Smooth muscle cell (in vitro differentiated cells): ENCODE measurements at regions not wholly inside any gene's neighbourhood (a gene's known extent, or its start where the extent isn't known, plus 50 kb on each side); places are given as distances from the start of the nearest gene placed in this dataset. TPM values are rescaled to one million over a fixed set of nuclear protein-coding genes. Genes with fewer than 3 reads are reported as not detected.

ENCODE experiments used
- DNase-seq: peaks from one replicate; lab custom pipeline; 2025; ENCODE audit not compliant: unreplicated experiment; lab: John Stamatoyannopoulos, UW
- H2AFZ ChIP-seq: fragments of 200-600 bp; sonication (generic); 2 replicates; pipeline ENCODE4 v1.6.0; 2016; ENCODE audit warnings: antibody characterized with exemption, low read depth, mild to moderate bottlenecking
- H3F3A ChIP-seq: fragments of 200-600 bp; sonication (generic); 2 replicates; pipeline ENCODE4 v1.6.0; 2017; ENCODE audit warnings: antibody characterized with exemption, low read depth
- H3K27ac ChIP-seq: fragments of 200-600 bp; sonication (generic); 2 replicates; pipeline ENCODE4 v1.5.1; 2016; ENCODE audit warnings: low read depth, mild to moderate bottlenecking
- H3K27me3 ChIP-seq: fragments of 200-600 bp; sonication (generic); 2 replicates; pipeline ENCODE4 v1.6.1; 2016; ENCODE audit warnings: low read depth, mild to moderate bottlenecking
- H3K36me3 ChIP-seq: fragments of 200-600 bp; sonication (generic); 2 replicates; pipeline ENCODE4 v1.5.1; 2016; ENCODE audit warnings: low read depth
- H3K4me1 ChIP-seq: fragments of 200-600 bp; sonication (generic); 2 replicates; pipeline ENCODE4 v1.5.1; 2016; ENCODE audit warnings: low read depth
- H3K4me2 ChIP-seq: fragments of 200-600 bp; sonication (generic); 2 replicates; pipeline ENCODE4 v1.6.0; 2016; ENCODE audit warnings: mild to moderate bottlenecking
- H3K4me3 ChIP-seq: fragments of 200-600 bp; sonication (generic); 2 replicates; pipeline ENCODE4 v1.5.1; 2016; ENCODE audit warnings: mild to moderate bottlenecking
- H3K79me2 ChIP-seq: fragments of 200-600 bp; sonication (generic); 2 replicates; pipeline ENCODE4 v1.6.0; 2016; ENCODE audit warnings: low read depth, mild to moderate bottlenecking
- H3K9ac ChIP-seq: fragments of 200-600 bp; sonication (generic); 2 replicates; pipeline ENCODE4 v1.6.0; 2016; ENCODE audit warnings: low read depth
- H3K9me3 ChIP-seq: fragments of 200-600 bp; sonication (generic); replicated peaks from 2 replicates; pipeline ENCODE4 v1.5.1; 2016; ENCODE audit warnings: low read depth
- H4K20me1 ChIP-seq: fragments of 200-600 bp; sonication (generic); 2 replicates; pipeline ENCODE4 v1.6.0; 2016; ENCODE audit warnings: low read depth
- WGBS: methylation state at CpG from one replicate; pipeline ENCODE4 v1.1.7; 2016; ENCODE audit warnings: low lambda C conversion rate; 5-methylcytosine and 5-hydroxymethylcytosine counted together
- small RNA-seq: library from RNA; depleted of rRNA; stranded (forward); fragments of <200 nt; gene quantifications from one replicate; pipeline ENCODE3, GENCODE V24; 2014
- TF ChIP-seq, protein P1 (sequence below): fragments of 200-600 bp; sonication (generic); IDR thresholded peaks from 2 replicates; pipeline ENCODE4 v1.5.1; 2017; ENCODE audit warnings: borderline replicate concordance, mild to moderate bottlenecking, antibody characterized with exemption; ENCODE audit not compliant: insufficient read depth, poor library complexity, severe bottlenecking

DNA sequence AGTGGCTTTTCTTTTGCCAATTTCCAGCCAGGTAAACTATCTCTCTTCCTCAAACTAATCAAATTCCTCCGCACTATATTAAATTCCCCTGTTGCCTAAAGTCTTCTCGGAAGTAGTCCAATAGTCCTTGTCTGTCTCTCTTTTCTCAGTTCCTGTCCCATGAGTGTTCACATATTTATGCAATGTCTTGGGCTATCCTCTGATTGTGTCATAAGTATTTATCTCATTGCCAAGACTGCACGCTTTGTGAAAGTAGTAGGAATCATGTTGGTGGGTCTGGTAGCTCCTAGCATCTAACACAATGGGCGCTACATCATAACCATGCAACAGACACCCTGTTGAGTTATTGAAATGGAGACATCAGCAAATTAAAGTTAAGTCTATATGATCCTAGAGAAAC, 59.9 kb upstream of the POU3F3 start:
- H3K9ac ChIP-seq: no peak overlapping the region
- H3K4me3 ChIP-seq: no peak overlapping the region
- TF ChIP-seq, protein P1, sequence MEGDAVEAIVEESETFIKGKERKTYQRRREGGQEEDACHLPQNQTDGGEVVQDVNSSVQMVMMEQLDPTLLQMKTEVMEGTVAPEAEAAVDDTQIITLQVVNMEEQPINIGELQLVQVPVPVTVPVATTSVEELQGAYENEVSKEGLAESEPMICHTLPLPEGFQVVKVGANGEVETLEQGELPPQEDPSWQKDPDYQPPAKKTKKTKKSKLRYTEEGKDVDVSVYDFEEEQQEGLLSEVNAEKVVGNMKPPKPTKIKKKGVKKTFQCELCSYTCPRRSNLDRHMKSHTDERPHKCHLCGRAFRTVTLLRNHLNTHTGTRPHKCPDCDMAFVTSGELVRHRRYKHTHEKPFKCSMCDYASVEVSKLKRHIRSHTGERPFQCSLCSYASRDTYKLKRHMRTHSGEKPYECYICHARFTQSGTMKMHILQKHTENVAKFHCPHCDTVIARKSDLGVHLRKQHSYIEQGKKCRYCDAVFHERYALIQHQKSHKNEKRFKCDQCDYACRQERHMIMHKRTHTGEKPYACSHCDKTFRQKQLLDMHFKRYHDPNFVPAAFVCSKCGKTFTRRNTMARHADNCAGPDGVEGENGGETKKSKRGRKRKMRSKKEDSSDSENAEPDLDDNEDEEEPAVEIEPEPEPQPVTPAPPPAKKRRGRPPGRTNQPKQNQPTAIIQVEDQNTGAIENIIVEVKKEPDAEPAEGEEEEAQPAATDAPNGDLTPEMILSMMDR: no peak
- H3K4me1 ChIP-seq: peaks cover 16% of the 10 kb centered on the region
- no peaks in the 10 kb centered on the region for H3F3A ChIP-seq
- no peaks in the 10 kb centered on the region for H4K20me1 ChIP-seq
- no peak overlapping the region for H3K4me2 ChIP-seq
- no peaks in the 10 kb centered on the region for H3K27me3 ChIP-seq
- H3K36me3 ChIP-seq: no peaks in the 10 kb centered on the region
- WGBS: 92% methylated on average over 4 of the region's 4 CpGs
- DNase-seq: no peak
- no peak overlapping the region for H2AFZ ChIP-seq
- no peaks in the 10 kb centered on the region for H3K9me3 ChIP-seq
- H3K27ac ChIP-seq: no peak overlapping the region
- no peaks in the 10 kb centered on the region for H3K79me2 ChIP-seq

DNA sequence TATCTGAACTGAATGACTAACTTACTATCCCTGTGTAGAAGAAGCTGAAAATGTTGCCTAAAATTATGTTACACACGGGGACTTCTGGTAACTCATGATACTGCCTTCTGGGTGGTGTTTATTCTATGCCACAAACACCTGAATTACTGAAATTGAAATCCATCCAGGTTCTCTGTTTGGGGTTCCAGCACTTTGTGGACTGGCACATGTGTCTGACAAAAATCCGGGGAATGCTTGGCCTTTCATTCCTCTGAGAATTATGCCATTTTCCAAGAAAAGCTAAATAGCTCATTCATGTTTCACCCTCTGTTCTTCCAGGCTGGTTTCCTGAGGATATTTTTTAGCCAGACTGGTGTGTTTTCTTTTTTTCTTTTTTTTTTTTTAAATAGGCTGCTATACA, 59.5 kb upstream of the POU3F3 start:
- DNase-seq: no peak
- TF ChIP-seq, protein P1: no peak
- no peaks in the 10 kb centered on the region for H3K36me3 ChIP-seq
- no peak overlapping the region for H2AFZ ChIP-seq
- H3K4me1 ChIP-seq: peaks cover 13% of the 10 kb centered on the region
- H3K27ac ChIP-seq: no peak overlapping the region
- no peaks in the 10 kb centered on the region for H3F3A ChIP-seq
- no peak overlapping the region for H3K9ac ChIP-seq
- no peaks in the 10 kb centered on the region for H3K9me3 ChIP-seq
- no peak overlapping the region for H3K4me2 ChIP-seq
- H3K4me3 ChIP-seq: no peak overlapping the region
- 96% methylated on average over 2 of the region's 2 CpGs for WGBS
- no peaks in the 10 kb centered on the region for H3K27me3 ChIP-seq
- no peaks in the 10 kb centered on the region for H4K20me1 ChIP-seq
- no peaks in the 10 kb centered on the region for H3K79me2 ChIP-seq

Small RNA genes in the stretch of these regions (small RNA-seq; reads per million reads assigned to genes)
- gene RF00139: not detected
- not detected for gene RF02091
